NCI-H510A treated with DMSO at 0.1 percent for 48 hours (cell line): ENCODE measurements at regions not wholly inside any gene's neighbourhood (a gene's known extent, or its start where the extent isn't known, plus 50 kb on each side); places are given as distances from the start of the nearest gene placed in this dataset.

ENCODE experiments used
- DNase-seq: peaks from one replicate; lab custom pipeline; 2025; lab: John Stamatoyannopoulos, UW

DNA sequence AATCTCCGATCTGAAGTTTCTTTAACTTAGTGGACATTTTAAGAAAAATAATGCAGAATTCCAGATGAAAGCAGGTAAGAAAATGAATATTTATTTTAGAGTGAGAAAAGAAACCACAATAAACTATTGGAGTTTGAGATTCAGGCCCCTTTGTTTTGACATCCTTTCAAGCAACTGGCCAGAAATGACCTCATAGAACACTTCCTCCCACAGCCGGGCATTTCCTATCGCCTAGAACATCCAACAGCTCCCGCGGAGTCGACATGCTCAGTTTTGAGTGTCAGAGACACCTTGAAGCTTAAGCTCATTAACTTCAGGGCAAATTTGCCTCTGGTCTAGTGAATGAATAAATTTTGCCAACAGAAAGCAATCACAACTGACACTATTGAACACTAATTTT lies 369.2 kb downstream of the TLE4 start:
- DNase-seq, result no peak

- DNase-seq, result no peak
These were observed 368.1 kb downstream of the TLE4 start for GRCh38 chr9:79939819-79940218.

- no peak for DNase-seq
These were observed 364.6 kb downstream of the TLE4 start for GRCh38 chr9:79936336-79936735.

- DNase-seq, result no peak
These were observed 357.5 kb downstream of the TLE4 start for GRCh38 chr9:79929285-79929684.

- no peak for DNase-seq
These were observed 357.0 kb downstream of the TLE4 start for GRCh38 chr9:79928661-79929223.

- no peak for DNase-seq
These were observed 353.6 kb downstream of the TLE4 start for GRCh38 chr9:79925326-79925725.

DNA sequence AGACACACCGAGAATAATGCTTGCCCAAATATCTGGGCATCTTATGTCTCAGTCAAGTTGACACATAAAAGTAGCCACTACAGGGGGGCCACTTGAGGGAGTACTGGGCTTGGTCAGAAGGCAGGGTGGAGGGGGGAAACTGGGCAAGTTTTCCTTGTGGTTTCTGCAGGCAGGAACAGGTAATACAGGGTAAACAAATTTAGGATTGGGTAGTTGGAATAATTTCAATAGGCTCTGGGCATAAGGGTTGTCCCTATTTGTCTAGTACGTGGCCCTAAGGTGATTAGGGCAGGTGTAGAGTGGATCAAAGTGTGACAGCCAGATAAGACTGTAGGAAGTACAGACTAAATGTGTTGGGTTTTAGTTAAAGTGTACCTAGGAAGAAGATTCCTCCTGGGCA lies 353.1 kb downstream of the TLE4 start:
- DNase-seq, result peak; percentile 1

- no peak for DNase-seq
These were observed 345.7 kb downstream of the TLE4 start for GRCh38 chr9:79917421-79917820.

- DNase-seq, result no peak
These were observed 342.1 kb downstream of the TLE4 start for GRCh38 chr9:79913867-79914266.

DNA sequence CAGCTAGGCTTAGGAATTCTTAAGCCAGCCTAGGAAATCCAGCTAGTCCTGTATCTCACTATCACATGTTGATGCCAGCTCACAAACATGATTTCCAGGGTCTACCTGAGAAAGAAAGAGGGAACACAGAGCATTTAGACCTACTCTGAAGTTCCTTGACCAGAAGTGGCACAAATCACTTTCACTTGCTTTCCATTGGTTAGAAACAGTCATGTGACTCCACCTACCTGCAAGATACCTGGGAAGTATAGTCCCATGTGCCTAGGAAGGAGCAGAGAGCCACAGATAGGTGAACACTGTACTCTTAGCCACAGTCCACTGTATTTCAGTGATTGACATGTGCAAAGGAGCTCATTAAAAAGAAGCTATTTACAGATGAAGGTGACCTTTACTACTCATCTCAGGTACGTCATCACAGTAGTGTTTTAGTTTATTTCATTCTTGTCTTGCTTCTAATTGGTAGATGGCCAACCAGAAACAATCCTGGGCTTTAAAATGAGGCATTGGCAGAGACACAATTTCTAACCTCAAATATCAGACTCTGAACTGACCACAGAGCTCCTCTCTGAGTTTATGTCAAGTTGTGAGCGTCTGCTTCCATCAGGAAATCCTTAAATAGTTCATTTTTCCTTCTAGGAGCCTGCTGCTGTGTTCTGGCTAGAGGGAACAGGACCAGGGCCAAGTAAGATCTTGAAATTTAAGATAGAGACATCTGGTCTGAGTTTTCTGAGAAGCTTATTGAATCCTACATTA lies 340.7 kb downstream of the TLE4 start:
- DNase-seq, result no peak

DNA sequence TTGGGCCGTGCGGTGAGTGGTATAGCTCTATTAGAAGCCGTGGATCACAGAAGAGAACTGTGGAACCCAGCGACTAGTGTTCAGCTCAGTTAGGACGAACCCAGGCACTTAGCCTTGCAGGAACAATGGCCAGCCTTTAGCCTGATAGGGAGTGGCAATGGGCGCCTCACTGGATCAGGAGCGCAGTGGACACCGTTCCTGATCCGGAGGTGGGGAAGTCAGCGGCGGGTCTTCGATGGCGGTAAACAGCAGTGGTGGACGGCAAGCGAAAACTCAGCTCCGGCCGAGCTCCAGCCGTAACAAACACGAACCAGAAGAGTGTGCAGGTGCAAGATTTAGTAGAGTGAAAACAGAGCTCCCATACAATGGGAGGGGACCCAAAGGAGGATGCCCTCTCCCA lies 340.0 kb downstream of the TLE4 start:
- no peak for DNase-seq

GRCh38 chr9:79902825-79903600 lies 331.2 kb downstream of the TLE4 start:
- DNase-seq, result no peak

DNA sequence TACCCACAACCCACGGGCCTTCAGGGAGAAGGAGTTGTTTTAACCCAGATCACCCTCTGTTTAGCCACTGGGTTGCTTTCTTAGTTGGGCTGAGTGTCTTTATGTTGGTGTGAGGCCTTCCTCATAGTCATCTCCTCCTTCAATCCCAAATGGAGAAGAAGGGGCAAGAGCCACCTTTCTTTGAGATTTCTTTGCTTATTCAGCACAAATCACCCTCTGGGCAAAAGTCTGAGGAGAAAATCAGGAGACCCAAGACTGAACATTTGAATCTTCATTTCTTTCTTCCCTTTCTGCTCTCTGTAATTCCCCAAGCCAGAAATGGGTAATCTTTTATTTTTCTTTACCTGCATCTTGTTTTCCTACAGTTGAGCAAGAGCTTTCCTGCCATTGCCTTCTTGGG lies 329.0 kb downstream of the TLE4 start:
- DNase-seq, result no peak

DNA sequence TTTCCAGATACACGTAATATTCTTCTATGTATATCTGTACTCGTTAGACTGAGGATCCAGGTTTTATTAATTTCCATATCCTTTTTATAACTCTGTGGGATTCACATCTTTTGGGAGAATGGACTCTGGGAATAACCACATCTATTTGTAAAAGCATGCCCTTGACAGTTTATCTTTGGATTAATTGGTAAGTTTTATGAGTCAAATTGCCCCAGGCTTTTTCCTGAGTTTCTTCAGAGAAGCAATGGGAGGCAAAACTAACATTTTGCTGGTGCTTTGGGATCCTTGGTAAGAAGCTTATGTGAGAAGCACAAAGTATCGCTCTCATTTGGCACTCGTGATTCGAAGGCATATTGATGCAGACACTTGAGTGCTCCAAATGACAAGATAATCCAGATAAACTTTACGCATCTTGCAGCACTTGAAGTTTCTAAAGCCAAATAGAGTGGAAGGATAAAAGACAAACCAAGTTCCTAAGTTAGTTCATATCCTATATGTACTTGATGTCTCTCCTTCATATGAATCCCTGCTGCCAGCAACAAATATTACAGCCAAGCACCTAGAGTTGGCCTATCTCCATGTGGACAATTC lies 324.7 kb downstream of the TLE4 start:
- DNase-seq, result no peak

DNA sequence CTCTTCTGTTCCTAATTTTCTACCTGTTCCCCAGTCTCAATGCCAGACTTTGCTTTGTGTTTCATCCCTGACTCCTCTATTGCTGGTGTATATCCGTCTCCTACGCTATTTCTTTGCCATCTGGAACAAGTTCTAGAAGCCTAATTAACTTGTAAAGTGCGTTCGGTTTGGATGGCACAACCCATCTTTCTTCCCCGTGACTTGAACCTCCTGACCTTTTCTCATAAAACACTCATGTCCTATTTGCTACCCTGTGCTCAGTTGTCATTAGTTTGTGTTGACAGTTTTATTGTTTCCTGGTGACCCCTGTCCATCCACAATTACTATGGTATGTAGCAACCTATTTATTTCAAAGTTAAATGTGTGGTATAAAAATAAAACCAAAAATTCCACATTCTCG lies 323.5 kb downstream of the TLE4 start:
- no peak for DNase-seq

DNA sequence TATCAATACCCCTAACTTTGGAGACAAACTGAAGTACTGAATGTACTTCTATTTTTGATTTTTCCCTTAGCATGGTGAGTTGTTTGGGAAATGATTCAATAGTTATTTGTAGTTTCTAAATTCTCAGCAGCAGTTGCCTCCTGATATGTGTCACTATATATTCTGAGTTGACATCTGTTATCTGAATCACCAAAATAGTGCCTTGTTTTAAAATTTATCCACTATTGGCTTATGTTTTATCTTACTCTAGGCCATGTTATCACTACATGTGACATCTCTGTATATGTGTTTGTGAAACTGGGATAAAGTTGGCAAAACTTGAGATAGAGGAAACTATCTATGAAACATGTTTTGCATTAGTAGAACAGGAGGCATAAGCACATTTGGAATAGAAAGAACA lies 317.6 kb downstream of the TLE4 start:
- no peak for DNase-seq

- DNase-seq, result no peak
These were observed 313.5 kb downstream of the TLE4 start for GRCh38 chr9:79885093-79885857.

- DNase-seq, result no peak
These were observed 312.8 kb downstream of the TLE4 start for GRCh38 chr9:79884546-79884945.

DNA sequence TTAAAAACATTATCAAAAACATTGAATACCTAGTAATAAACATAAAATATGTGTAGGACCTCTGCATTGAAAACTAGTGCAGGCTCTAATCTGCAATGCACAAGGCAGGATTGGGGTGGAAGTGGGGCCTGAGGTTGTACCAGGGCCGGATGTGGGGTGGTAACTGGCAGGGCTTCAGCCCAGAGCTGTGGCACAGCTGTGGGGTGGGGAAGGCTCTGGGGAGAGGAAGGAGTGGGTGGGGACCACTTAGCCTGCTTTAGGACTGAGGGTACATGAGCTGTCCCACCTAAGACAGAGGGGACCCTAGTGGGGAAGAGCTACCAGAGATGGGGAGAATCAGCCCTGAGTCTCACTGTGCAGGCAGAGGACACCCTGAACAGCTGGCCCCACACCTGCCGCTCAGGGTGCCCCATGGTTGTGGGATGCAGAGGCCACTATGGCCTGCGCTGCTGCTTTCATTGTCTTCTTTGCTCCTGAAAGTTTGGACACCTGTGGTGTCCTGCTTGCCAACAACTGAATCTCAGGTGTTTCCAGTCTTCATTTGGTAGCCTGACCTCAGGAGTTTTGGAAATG lies 311.4 kb downstream of the TLE4 start:
- no peak for DNase-seq

DNA sequence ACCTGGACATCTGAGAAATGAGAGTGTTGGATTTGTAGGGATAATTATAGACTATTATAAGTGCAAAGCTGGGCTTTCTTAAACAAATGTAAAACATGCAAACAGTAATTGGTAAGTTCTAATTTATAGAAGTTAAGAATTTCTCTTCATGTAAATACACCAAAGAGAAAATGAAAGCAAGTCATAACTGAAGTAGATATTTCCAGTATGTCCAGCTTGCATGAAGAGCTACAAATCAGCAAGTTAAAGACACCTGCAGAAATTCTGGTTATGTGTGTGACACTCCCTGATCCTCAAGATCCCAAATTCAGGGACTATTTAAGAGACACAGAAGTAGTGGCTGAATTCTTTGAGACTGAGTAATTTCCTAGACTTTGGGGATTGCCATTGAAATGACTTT lies 308.9 kb downstream of the TLE4 start:
- DNase-seq, result no peak

GRCh38 chr9:79877943-79878602 lies 306.3 kb downstream of the TLE4 start:
- DNase-seq, result no peak
